ENCODE measurements at regions not wholly inside any gene's neighbourhood (a gene's known extent, or its start where the extent isn't known, plus 50 kb on each side); places are given as distances from the start of the nearest gene placed in this dataset.

GRCh38 chr7:131029002-131029401, 295.0 kb upstream of the KLF14 start:
- Histone ChIP-seq H3K27me3 (no peaks in the 10 kb centered on the region), H3K4me1 (peaks cover 65% of the 10 kb centered on the region in 2 donors), H3K27ac (peak overlapping the region; percentile 3 to 72 (median 58)), H3K9me3 (no peaks in the 10 kb centered on the region), H3K4me3 (replicated peaks in 1 of 3) (no peak overlapping the region), H3K36me3 (no peaks in the 10 kb centered on the region)
- TF ChIP-seq POLR2A (IDR thresholded peaks at IDR 0.05): no peak
- no peak for TF ChIP-seq CTCF (IDR thresholded peaks at IDR 0.05)
- DNase-seq: no peak
- intact Hi-C loops (cut with DNase I): no loop called here

DNA sequence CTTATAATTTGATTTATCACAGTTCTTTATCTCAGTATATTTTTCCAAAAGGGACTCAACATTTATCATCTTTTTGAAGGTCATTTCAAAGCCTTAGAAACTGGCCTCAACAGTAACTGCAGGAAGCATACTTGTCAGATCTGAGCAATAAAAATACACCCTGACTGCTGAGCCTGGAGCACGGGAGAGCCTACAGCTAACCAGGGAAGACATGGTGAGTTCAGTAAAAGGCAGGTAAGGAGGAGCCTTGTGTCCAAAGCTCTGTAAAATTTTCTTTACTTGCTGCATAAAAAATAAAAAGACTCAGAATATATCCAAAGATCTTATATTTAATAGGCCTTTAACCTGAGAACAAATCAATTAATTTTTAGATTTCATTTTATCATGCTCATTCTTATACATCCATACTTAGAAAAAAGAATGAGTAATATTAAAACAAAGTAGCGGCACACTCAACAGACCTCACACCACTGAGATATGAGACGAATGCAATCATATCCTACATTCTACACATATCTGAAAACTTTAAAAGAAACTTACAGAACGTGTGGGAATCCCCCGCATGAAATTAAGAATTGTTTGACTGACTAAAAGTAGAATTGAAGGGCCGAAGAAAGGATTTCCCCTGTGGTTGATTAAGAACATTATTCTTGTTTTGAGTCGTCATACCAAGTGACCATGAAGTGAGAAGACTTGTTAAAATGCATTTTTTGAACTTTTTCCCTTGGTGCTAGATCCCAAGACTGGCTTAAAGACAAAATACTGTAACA, 296.4 kb upstream of the MKLN1 start:
- Histone ChIP-seq H3K4me1 (peaks cover 76 to 77% of the 10 kb centered on the region in 2 donors), H3K27me3 (no peaks in the 10 kb centered on the region), H3K27ac (peak overlapping the region in 1 of 3 donors; percentile 72), H3K9me3 (no peaks in the 10 kb centered on the region), H3K36me3 (no peaks in the 10 kb centered on the region), H3K4me3 (replicated peaks in 1 of 3) (no peak overlapping the region)
- 73 to 78% methylated on average over 7 of the region's 7 CpGs for WGBS, 2 donors
- intact Hi-C loops (cut with DNase I): no loop called here
- DNase-seq: no peak
- TF ChIP-seq POLR2A (IDR thresholded peaks at IDR 0.05) (no peak), CTCF (IDR thresholded peaks at IDR 0.05) (no peak)

DNA sequence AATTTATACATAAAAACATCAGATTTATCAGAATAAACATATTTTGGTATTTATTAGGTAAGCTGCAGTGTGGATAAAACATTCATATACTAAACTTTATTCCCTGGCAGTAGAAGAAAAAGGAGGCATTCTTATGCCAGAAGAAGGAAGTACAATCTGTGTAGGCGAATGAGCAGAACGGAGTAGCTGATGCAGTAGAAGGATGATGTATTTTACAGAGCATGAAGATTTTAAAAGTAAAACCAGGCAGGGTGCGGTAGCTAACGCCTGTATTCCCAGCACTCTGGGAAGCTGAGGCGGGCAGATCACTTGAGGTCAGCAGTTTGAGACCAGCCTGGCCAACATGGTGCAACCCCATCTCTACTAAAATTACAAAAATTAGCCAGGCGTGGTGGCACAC, 294.9 kb upstream of the MKLN1 start:
- H3K4me3 ChIP-seq (replicated peaks in 1 of 3): no peak overlapping the region
- intact Hi-C loops (cut with DNase I): no loop called here
- H3K27ac ChIP-seq: peak overlapping the region in 1 of 3 donors; percentile 25
- 88 to 95% methylated on average over 6 of the region's 6 CpGs for WGBS, 2 donors
- no peaks in the 10 kb centered on the region for H3K36me3 ChIP-seq
- no peaks in the 10 kb centered on the region for H3K9me3 ChIP-seq
- H3K4me1 ChIP-seq: peaks cover 67 to 71% of the 10 kb centered on the region in 2 donors
- H3K27me3 ChIP-seq: no peaks in the 10 kb centered on the region
- TF ChIP-seq CTCF (IDR thresholded peaks at IDR 0.05) (no peak), POLR2A (IDR thresholded peaks at IDR 0.05) (no peak)
- DNase-seq: no peak

DNA sequence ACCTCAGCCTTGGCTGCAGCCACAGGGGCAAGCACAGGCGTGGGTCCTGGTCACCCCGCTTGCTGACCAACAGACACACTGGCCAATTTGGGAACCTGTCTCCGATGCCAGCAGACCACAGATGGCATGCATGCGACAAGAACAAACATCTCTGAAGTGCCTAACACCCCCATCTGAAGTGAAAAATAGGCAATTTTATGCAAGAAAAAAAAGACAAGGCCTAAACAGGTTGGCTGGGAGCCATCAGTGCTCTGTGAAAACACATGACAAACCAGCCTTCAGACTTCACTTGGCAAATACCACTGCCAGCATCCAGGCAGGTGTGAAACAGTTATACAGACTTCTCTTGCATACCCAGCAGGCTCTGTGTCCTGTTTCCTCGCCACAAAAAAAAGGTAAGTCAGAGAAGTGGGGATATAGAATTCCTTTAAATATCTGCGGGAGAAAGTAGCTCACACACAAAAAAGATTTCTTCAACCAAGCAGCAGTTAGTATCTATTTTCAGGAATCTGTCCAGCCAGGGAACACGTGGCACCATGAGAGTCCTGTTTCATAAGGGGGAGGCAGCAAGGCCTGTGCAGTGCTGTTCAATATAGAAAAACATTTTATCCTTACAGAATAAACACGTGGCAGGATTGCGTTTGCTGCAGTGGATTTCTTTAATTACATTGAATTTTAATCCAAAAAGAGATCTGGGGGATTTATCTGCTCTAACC, 293.4 kb upstream of the MKLN1 start:
- intact Hi-C loops (cut with DNase I): no loop called here
- Histone ChIP-seq H3K27me3 (no peaks in the 10 kb centered on the region), H3K4me1 (peaks cover 67 to 72% of the 10 kb centered on the region in 2 donors), H3K4me3 (replicated peaks in 1 of 3) (no peak overlapping the region), H3K9me3 (no peaks in the 10 kb centered on the region), H3K36me3 (no peaks in the 10 kb centered on the region), H3K27ac (peak overlapping the region; percentile 40 to 68 (median 66))
- no peak for TF ChIP-seq POLR2A (IDR thresholded peaks at IDR 0.05)
- TF ChIP-seq CTCF (IDR thresholded peaks at IDR 0.05): no peak
- WGBS, 2 donors: 41 to 63% methylated on average over 9 of the region's 9 CpGs
- DNase-seq: peak; percentile 82 to 91
